NCI-H1105 (cell line): ENCODE measurements at regions not wholly inside any gene's neighbourhood (a gene's known extent, or its start where the extent isn't known, plus 50 kb on each side); places are given as distances from the start of the nearest gene placed in this dataset.
A peak's percentile ranks its signal among the peaks of the same experiment; 100 is the strongest.
"Not testable (repeated sequence)": the region's sequence is repeated elsewhere in the genome, so short reads cannot be mapped to it uniquely, and the experiment has no call there.

ENCODE experiments used
- DNase-seq: peaks from one replicate; lab custom pipeline; 2025; lab: John Stamatoyannopoulos, UW

GRCh38 chr7:51451751-51452476 lies 135.3 kb upstream of the COBL start:
- no peak for DNase-seq

GRCh38 chr7:51450541-51450940 lies 133.9 kb upstream of the COBL start:
- no peak for DNase-seq

DNA sequence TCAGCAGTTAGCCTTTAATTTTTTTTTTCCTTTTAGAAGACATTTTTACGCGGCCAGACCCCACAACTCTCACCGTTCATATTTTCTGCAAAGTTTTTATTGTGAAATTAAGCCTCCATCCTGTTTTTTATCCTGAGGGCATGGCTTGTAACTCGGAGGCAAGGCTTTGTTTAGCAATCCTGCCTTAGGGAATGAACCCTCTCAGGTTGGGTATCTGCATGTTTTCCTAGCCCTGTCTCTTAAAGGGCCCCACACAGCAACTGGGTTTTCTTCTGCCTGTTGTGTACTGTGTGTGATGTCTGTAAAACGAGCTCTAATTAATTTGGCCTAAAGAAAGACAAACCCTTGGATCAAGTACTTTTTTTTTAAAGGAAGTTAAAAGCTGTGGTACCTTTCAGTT lies 130.2 kb upstream of the COBL start:
- no peak for DNase-seq

DNA sequence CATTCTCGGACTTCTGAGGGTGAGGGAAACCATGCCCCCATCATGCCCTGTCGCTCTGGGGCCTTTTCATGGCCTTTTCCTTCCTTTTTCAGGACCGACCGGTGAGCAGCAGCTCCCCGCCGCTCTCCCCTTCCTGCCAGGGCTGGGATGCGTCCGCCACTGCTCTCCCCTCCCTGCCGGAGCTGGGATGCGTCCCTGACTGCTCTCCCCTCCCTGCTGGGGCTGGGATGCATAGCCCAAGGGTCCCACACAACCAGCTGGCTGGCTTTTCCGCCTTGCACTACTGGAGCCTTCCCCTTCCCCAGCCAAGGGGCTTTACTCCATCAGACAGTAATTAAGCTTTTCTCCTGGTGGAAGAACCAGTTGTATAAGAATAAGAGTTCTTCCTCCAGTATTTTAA lies 129.7 kb upstream of the COBL start:
- DNase-seq = no peak

DNA sequence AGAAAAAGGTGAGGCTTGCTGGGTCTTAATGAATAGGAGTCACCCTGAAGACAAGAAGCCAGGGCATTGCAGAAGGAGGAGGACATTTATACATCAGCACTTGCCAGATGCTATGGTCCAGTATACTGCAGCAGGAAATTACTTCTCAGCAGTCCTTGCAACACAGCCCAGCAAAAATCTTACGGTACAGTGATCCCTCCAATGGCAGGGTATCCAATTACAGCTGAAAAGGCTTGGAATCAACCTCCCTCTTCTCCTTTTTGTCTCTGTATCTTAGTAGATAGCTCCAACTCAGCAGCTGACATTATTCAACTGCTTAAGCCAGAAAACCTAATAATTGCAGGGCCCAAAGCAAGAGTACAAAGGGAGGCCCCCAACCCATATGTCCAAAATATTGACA lies 128.3 kb upstream of the COBL start:
- DNase-seq = no peak

GRCh38 chr7:51430480-51431086 lies 114.0 kb upstream of the COBL start:
- peak; percentile 48 for DNase-seq

GRCh38 chr7:51428217-51428887 lies 111.7 kb upstream of the COBL start:
- DNase-seq = peak; percentile 3

DNA sequence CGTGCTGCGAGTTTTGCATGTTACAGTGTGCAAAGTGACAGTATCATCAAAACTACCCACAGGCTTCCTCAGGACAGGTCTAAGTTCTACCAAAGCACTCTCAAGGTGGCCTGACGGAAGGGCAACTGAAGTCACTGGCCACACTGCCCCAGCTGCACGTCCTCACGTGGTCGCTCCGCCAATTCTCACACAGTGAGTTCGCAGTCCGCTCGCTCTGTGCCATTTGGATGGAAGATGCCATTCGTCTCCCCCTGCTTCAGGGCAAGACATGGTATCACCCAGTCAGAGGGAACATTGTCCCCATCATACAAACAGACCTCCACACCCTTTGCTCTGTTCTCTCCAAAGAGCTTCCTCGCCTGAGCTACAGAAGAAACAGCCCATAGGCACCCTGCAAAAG lies 109.6 kb upstream of the COBL start:
- no peak for DNase-seq

DNA sequence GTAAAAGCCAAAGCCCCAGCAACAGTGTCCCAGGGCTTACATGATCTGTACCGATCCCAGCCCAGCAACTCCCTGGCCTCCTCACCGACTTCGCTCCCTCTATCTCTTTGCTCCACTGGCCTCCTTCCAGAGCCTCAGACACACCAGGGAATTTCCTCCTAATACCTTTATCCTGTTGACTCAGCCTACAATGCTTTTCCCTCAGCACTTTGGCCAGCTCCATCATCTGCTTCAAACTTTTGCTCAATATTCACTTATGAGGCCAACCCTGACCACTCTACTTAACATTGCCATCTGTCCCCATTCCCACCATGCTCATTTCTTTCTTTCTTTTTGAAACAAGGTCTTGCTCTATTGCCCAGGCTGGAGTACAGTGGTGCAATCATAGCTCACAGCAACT lies 93.3 kb upstream of the COBL start:
- not testable (repeated sequence) for DNase-seq

- DNase-seq = not testable (repeated sequence)
These were observed 81.0 kb upstream of the COBL start for GRCh38 chr7:51397608-51398007.

DNA sequence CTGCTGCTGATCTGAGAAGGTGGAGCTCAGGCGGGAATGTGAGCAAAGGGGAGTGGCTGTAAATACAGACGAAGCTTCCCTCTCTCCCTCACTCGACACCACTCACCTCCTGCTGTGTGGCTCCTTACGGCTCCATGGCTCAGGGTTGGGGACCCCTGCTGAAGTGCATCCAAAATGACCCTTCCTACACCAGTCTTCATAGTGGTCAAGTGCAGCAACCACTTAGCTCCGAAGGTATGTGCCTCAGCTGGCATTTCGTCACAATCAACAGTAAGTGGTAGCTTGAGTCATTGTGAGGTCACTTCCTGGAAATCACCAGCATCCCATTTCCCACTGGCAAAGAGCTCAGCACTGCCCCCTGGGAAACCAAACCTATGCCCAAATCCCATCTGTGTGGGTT lies 76.4 kb upstream of the COBL start:
- DNase-seq = not testable (repeated sequence)

DNA sequence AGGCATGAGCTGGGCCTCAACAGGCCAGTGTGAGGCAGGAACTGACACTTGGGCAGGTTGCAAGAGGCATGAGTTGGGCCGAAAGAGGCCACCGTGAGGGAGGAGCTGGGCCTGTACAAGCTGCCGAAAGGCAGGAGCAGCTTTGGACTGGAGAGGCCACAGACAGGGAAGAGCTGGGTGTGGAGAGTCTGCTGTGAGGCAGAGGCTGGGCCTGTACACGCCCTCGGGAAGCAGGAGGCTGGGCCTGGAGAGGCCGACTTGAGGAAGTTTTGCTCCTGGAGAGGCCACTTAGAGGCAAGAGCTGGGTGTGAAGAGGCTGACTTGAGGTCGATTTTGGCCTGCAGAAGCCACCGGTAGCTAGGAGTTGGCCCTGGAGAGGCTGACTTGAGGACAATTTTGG lies 73.3 kb upstream of the COBL start:
- not testable (repeated sequence) for DNase-seq

- not testable (repeated sequence) for DNase-seq
These were observed 72.7 kb upstream of the COBL start for GRCh38 chr7:51389216-51389812.

DNA sequence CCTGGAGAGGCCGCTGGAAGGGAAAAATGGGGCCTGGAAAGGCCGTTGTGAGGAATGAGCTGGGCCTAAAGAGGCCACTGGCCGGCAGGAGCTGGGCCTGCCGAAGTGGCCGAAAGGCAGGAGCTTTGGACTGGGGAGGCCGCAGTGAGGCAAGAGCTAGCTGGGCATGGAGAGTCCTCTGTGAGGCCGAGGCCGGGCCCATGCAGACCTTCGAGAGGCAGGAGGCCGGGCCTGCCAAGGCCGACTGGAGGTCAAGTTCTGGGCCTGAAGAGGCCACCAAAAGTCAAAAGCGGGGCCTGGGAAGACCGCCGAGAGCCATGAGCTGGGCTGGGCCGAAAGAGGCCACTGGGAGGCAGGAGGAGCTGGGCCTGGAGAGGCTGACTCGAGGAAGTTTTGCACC lies 71.6 kb upstream of the COBL start:
- DNase-seq = not testable (repeated sequence)

GRCh38 chr7:51386806-51387568 lies 70.4 kb upstream of the COBL start:
- not testable (repeated sequence) for DNase-seq

DNA sequence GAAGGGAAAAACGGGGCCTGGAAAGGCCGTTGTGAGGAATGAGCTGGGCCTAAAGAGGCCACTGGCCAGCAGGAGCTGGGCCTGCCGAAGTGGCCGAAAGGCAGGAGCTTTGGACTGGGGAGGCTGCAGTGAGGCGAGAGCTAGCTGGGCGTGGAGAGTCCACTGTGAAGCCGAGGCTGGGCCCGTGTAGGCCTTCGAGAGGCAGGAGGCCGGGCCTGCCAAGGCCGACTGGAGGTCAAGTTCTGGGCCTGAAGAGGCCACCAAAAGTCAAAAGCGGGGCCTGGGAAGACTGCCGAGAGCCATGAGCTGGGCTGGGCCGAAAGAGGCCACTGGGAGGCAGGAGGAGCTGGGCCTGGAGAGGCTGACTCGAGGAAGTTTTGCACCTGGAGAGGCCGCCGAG lies 69.6 kb upstream of the COBL start:
- DNase-seq = not testable (repeated sequence)

DNA sequence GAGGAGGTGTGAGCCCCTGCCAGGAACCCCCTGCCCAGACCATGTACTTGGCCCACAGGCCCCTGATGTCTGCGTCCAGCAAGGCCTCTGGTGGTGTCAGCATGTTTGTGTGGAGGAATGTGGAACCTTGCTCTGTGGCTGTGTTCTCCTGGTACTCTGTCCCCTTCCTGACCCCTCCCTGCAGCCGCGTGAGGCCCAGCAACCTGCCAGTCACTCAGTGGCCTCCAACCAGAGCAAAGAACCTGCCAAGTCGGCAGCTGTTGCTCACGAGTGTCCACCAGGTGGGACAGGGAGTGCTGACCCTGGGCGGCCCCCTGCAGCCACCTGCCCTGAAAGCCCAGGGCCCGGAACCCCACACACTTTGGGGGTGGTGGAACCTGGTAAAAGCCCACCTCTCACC lies 65.6 kb upstream of the COBL start:
- DNase-seq = not testable (repeated sequence)

- no peak for DNase-seq
These were observed 59.9 kb upstream of the COBL start for GRCh38 chr7:51376420-51377092.

DNA sequence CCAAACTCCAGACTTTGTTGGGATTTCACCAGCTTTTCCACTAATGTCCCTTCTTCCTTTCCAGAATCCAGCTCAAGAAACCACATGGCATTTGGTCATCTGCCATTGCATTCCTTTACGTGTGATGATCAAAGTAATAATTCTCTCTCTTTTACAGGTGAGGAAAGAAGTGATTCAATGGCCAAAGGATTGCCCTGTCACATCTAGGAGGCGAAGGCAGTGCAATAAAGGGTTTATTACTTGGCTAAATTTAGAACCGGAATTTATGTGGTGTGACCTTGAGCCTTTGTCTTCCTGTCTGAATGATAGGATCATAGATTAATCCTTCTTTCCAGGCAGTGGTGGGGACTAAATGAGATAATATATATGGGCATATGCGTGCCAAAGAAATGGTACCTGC lies 58.3 kb upstream of the COBL start:
- DNase-seq = no peak

DNA sequence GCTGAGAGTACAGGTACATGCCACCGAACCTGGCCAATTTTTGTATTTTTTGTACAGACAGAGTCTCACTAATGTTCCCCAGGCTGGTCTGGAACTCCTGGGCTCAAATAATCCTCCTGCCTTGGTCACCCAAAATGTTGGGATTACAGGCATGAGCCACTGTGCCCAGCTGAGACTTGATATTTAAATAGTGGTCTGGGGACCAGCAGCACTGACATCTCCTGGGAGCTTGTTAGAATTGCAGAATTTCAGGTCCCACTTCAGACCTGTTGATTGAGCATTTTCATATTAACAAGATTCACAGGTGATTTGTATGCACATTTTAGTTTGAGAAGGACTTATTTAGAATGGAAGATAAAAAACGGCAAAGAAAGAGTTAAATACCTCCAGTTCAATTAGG lies 57.0 kb upstream of the COBL start:
- not testable (repeated sequence) for DNase-seq

GRCh38 chr7:51369746-51370145 lies 53.1 kb upstream of the COBL start:
- no peak for DNase-seq

DNA sequence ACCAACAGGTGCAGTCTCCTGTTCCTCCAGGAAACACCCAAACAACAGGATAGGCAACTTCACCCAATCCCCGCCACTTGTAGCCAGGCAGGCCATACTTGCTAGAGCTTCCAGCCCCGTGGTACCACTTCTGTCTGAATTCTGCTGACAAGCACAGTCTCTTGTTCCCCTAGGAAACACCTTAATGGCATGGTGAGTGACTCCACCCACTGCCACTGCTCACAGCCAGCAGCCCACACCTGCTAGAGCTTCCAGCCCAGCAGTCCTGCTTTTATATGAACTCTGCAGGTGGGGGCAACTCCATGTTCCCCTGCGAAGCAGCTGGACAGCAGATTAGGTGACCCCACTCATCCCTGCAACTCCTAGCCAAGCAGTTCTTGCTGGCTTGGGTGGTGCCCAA lies 52.6 kb upstream of the COBL start:
- DNase-seq = not testable (repeated sequence)
